IMR-90 (cell line): ENCODE measurements at regions not wholly inside any gene's neighbourhood (a gene's known extent, or its start where the extent isn't known, plus 50 kb on each side); places are given as distances from the start of the nearest gene placed in this dataset.
A peak's percentile ranks its signal among the peaks of the same experiment; 100 is the strongest.

Source experiments
- ATAC-seq: fragments of 200-7000 bp; cut with Tn5 transposase; 2 replicates; pipeline ENCODE4 v1.9.1; 2020; ENCODE audit warnings: low read depth, mild to moderate bottlenecking, moderate library complexity
- BruUV-seq: library from RNA; stranded (reverse); fragments of 400-500 nt; replicated peaks from 2 replicates; lab custom pipeline; 2021; lab: Mats Ljungman, UMichigan
- CTCF ChIA-PET: fragments of 300-600 bp; formaldehyde crosslinking; extraction: SDS; loops from one replicate; lab custom pipeline; 2021; ENCODE audit warnings: antibody characterized with exemption; lab: Yijun Ruan, JAX
- POLR2A ChIA-PET: fragments of 300-600 bp; sonication (Branson Sonifier 250); formaldehyde crosslinking; loops from one replicate; lab custom pipeline; 2022; ENCODE audit warnings: antibody characterized with exemption; ENCODE audit not compliant: unreplicated experiment; lab: Charles Lee
- DNase-seq: peaks from one replicate; pipeline ENCODE4 v3.0.0; 2013
- H2AFZ ChIP-seq: replicated peaks from 2 replicates; pipeline ENCODE3; 2013; ENCODE audit warnings: low read length, mild to moderate bottlenecking; ENCODE audit not compliant: poor library complexity
- H2AK5ac ChIP-seq: 2 replicates; pipeline ENCODE4 v1.6.1; 2013; ENCODE audit warnings: low read depth, low read length, inconsistent platforms
- H2AK9ac ChIP-seq: replicated peaks from 2 replicates; pipeline ENCODE3; 2013; ENCODE audit warnings: mild to moderate bottlenecking, low read depth, low read length, moderate library complexity; ENCODE audit not compliant: poor library complexity
- H2BK120ac ChIP-seq: 2 replicates; pipeline ENCODE4 v1.6.1; 2013; ENCODE audit warnings: low read depth, low read length, inconsistent platforms
- H2BK15ac ChIP-seq: 3 replicates; pipeline ENCODE4 v1.6.1; 2013; ENCODE audit warnings: low read depth, low read length, inconsistent platforms
- H2BK20ac ChIP-seq: 2 replicates; pipeline ENCODE4 v1.6.1; 2013; ENCODE audit warnings: low read depth, mild to moderate bottlenecking, inconsistent platforms, low read length, moderate library complexity
- H2BK5ac ChIP-seq: 2 replicates; pipeline ENCODE4 v1.6.1; 2013; ENCODE audit warnings: mild to moderate bottlenecking, low read depth, low read length, inconsistent platforms; ENCODE audit not compliant: poor library complexity, severe bottlenecking
- H3K14ac ChIP-seq: replicated peaks from 2 replicates; pipeline ENCODE4 v1.6.1; 2013; ENCODE audit warnings: low read depth, low read length, inconsistent platforms
- H3K18ac ChIP-seq: 2 replicates; pipeline ENCODE4 v1.6.1; 2013; ENCODE audit warnings: low read depth, low read length, control low read depth
- H3K23ac ChIP-seq: 2 replicates; pipeline ENCODE4 v1.6.1; 2013; ENCODE audit warnings: low read depth, low read length, inconsistent platforms
- H3K27ac ChIP-seq: 2 replicates; pipeline ENCODE4 v1.5.1; 2013; ENCODE audit warnings: mild to moderate bottlenecking, control low read depth, low read length; ENCODE audit not compliant: insufficient read depth
- H3K27me3 ChIP-seq: 2 replicates; pipeline ENCODE4 v1.6.1; 2013; ENCODE audit warnings: low read length; ENCODE audit not compliant: control insufficient read depth, insufficient read depth
- H3K36me3 ChIP-seq: 2 replicates; pipeline ENCODE4 v1.6.1; 2013; ENCODE audit warnings: low read length, mixed read lengths; ENCODE audit not compliant: control insufficient read depth, insufficient read depth
- H3K4ac ChIP-seq: 2 replicates; pipeline ENCODE4 v1.6.1; 2013; ENCODE audit warnings: low read depth, low read length, inconsistent platforms
- H3K4me1 ChIP-seq: 2 replicates; pipeline ENCODE4 v1.6.1; 2013; ENCODE audit warnings: low read length, mixed read lengths; ENCODE audit not compliant: control insufficient read depth, insufficient read depth
- H3K4me2 ChIP-seq: 2 replicates; pipeline ENCODE4 v1.6.1; 2013; ENCODE audit warnings: low read depth, mild to moderate bottlenecking, control low read depth, low read length, moderate library complexity
- H3K4me3 ChIP-seq: 2 replicates; pipeline ENCODE4 v1.5.1; 2013; ENCODE audit warnings: low read depth, mild to moderate bottlenecking, control low read depth, low read length, moderate library complexity; ENCODE audit not compliant: insufficient read depth
- H3K56ac ChIP-seq: 2 replicates; pipeline ENCODE4 v1.6.1; 2013; ENCODE audit warnings: low read length, inconsistent platforms; ENCODE audit not compliant: insufficient read depth; ENCODE audit errors: extremely low read depth
- H3K79me1 ChIP-seq, 2 experiments: 2 replicates each; pipeline ENCODE4 v1.6.1; 2013; ENCODE audit warnings: low read length in 2 of 2, inconsistent platforms in 1 of 2, low read depth in 1 of 2
- H3K9ac ChIP-seq: 2 replicates; pipeline ENCODE4 v1.6.1; 2013; ENCODE audit warnings: low read depth, low read length, control low read depth
- H3K9me1 ChIP-seq: 2 replicates; pipeline ENCODE4 v1.6.1; 2013; ENCODE audit warnings: low read length, inconsistent platforms; ENCODE audit not compliant: insufficient read depth
- H3K9me3 ChIP-seq: 2 replicates; pipeline ENCODE4 v1.6.1; 2013; ENCODE audit warnings: low read length; ENCODE audit not compliant: control insufficient read depth, insufficient read depth
- H4K20me1 ChIP-seq: 2 replicates; pipeline ENCODE4 v1.6.1; 2013; ENCODE audit warnings: low read length, inconsistent platforms; ENCODE audit not compliant: insufficient read depth
- H4K5ac ChIP-seq: 2 replicates; pipeline ENCODE4 v1.6.1; 2013; ENCODE audit warnings: mild to moderate bottlenecking, low read depth, low read length, control low read depth
- H4K8ac ChIP-seq, 2 experiments: 2 replicates each; pipeline ENCODE4 v1.6.1; 2013; ENCODE audit warnings: low read depth in 2 of 2, low read length in 2 of 2, control low read depth in 1 of 2, inconsistent platforms in 1 of 2
- H4K91ac ChIP-seq: 2 replicates; pipeline ENCODE4 v1.6.1; 2013; ENCODE audit warnings: low read depth, low read length, inconsistent platforms; ENCODE audit not compliant: insufficient read depth
- BHLHE40 ChIP-seq: fragments of 150-350 bp; IDR thresholded peaks from 2 replicates; pipeline ENCODE4 v1.6.1; 2016; ENCODE audit warnings: mild to moderate bottlenecking, low read depth, low read length
- CEBPB ChIP-seq: IDR thresholded peaks from 2 replicates; pipeline ENCODE4 v1.6.1; 2012; ENCODE audit warnings: low read depth, low read length, improper control_type of control experiment
- CHD1 ChIP-seq: IDR thresholded peaks from 2 replicates; pipeline ENCODE4 v1.6.1; 2012; ENCODE audit warnings: low read depth, low read length, improper control_type of control experiment
- FOS ChIP-seq: fragments of 150-350 bp; IDR thresholded peaks from 2 replicates; pipeline ENCODE4 v1.6.1; 2016; ENCODE audit warnings: low read depth, low read length
- MAFK ChIP-seq: IDR thresholded peaks from 2 replicates; pipeline ENCODE4 v1.6.1; 2012; ENCODE audit warnings: low read depth, low read length, improper control_type of control experiment
- MAZ ChIP-seq: IDR thresholded peaks from 2 replicates; pipeline ENCODE4 v1.6.1; 2012; ENCODE audit warnings: low read depth, mild to moderate bottlenecking, low read length, improper control_type of control experiment, moderate library complexity, borderline replicate concordance
- MXI1 ChIP-seq: IDR thresholded peaks from 2 replicates; pipeline ENCODE4 v1.6.1; 2012; ENCODE audit warnings: low read depth, mild to moderate bottlenecking, low read length, moderate library complexity, borderline replicate concordance
- NFE2L2 ChIP-seq: fragments of 150-350 bp; IDR thresholded peaks from 2 replicates; pipeline ENCODE4 v1.6.1; 2016; ENCODE audit warnings: low read depth, mild to moderate bottlenecking, low read length
- POLR2A ChIP-seq: IDR thresholded peaks from 2 replicates; pipeline ENCODE4 v1.6.1; 2012; ENCODE audit warnings: mild to moderate bottlenecking, low read depth, low read length
- RAD21 ChIP-seq: IDR thresholded peaks from 2 replicates; pipeline ENCODE4 v1.6.1; 2012; ENCODE audit warnings: low read length, improper control_type of control experiment
- RCOR1 ChIP-seq: IDR thresholded peaks from 2 replicates; pipeline ENCODE4 v1.6.1; 2012; ENCODE audit warnings: mild to moderate bottlenecking, low read length, improper control_type of control experiment; ENCODE audit not compliant: insufficient replicate concordance
- RFX5 ChIP-seq: IDR thresholded peaks from 2 replicates; pipeline ENCODE4 v1.8.0; 2012; ENCODE audit warnings: low read depth, mild to moderate bottlenecking, low read length, moderate library complexity
- SMC3 ChIP-seq: fragments of 150-350 bp; IDR thresholded peaks from 2 replicates; pipeline ENCODE4 v1.6.1; 2016; ENCODE audit warnings: low read depth, mild to moderate bottlenecking, antibody characterized with exemption, low read length, moderate library complexity
- WGBS, 2 experiments: methylation state at CpG; one replicate each; pipeline versions ENCODE4 v1.1.5 to v1.1.7; 2013; ENCODE audit warnings: missing lambda C conversion rate in 2 of 2; ENCODE audit not compliant: insufficient read length in 1 of 2; ENCODE audit errors: extremely low coverage in 2 of 2; 5-methylcytosine and 5-hydroxymethylcytosine counted together
- dilution Hi-C: fragments of 300-500 bp; cut with HindIII; formaldehyde crosslinking; loops from one replicate; pipeline ENCODE4 v1.14.3; 2018; ENCODE audit warnings: low sequenced_read_pairs; ENCODE audit not compliant: unreplicated experiment
- in situ Hi-C: fragments of 300-500 bp; cut with MboI; formaldehyde crosslinking; loops from 3 replicates; pipeline ENCODE4 v1.14.3; 2019; ENCODE audit warnings: low sequenced_read_pairs, inconsistent platforms, mixed read lengths
- intact Hi-C: fragments of 100-400 bp; cut with micrococcal nuclease; formaldehyde crosslinking; loops from 2 replicates; pipeline ENCODE4 v1.10.0; 2022
- TF ChIP-seq, protein P1 (sequence below): fragments of 150-350 bp; IDR thresholded peaks from 2 replicates; pipeline ENCODE4 v1.6.1; 2017; ENCODE audit warnings: mild to moderate bottlenecking, antibody characterized with exemption, low read length, low read depth
- TF ChIP-seq, protein P2 (sequence below): fragments of 150-350 bp; IDR thresholded peaks from 2 replicates; pipeline ENCODE4 v1.6.1; 2016; ENCODE audit warnings: low read depth, mild to moderate bottlenecking, low read length, moderate library complexity, borderline replicate concordance
- TF ChIP-seq, protein P3 (sequence below): conservative IDR thresholded peaks from 2 replicates; pipeline ENCODE4 v1.5.1; 2012; ENCODE audit warnings: mild to moderate bottlenecking, low read depth, low read length, improper control_type of control experiment

DNA sequence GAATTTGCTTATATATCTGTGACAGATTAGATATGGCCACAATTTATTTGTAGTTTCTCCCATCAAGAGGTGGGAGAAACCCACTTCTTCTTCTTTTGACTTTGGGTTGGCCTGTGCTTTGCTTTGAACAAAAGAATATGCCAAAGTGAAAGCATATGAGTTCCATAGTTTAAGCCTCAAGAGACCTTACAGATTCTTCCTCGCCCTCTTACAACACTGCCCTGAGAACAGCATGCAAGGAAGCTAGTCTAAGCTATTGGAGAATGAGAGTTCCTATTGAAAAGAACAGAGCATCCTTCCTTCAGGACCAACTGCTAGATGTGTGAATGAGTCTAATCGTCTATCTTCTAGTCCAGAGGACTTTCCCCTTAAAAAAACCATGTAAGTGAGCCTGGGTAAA, 394.8 kb downstream of the TUSC7 start:
- no peak overlapping the region for H2AFZ ChIP-seq
- no TSS peak for BruUV-seq
- peak overlapping the region; percentile 55; the same call in 1 of the 2 replicates for H2BK120ac ChIP-seq
- dilution Hi-C loops, result no loop called here
- WGBS, 2 experiments, result no CpG with 5 or more reads among the region's 2 CpGs
- no peak overlapping the region; the same call in 1 of the 2 replicates for H4K91ac ChIP-seq
- no peak overlapping the region for H3K4me3 ChIP-seq
- intact Hi-C loops, result no loop called here
- no peak overlapping the region for H4K8ac ChIP-seq
- no peak overlapping the region for H3K27ac ChIP-seq
- no peaks in the 10 kb centered on the region for H3K36me3 ChIP-seq
- no peaks in the 10 kb centered on the region for H3K79me1 ChIP-seq
- ChIA-PET CTCF (no interaction called here), POLR2A (no interaction called here)
- peak overlapping the region; percentile 68; the same call in 1 of the 2 replicates for H3K4ac ChIP-seq
- H3K4me2 ChIP-seq, result no peak overlapping the region
- H3K4me1 ChIP-seq, result peaks cover 2% of the 10 kb centered on the region
- H4K5ac ChIP-seq, result no peak overlapping the region
- peak overlapping the region; percentile 55; the same call in 1 of the 2 replicates for H2BK20ac ChIP-seq
- H2AK9ac ChIP-seq, result no peak overlapping the region
- H3K14ac ChIP-seq, result 0 out of 2 replicates have a peak overlapping the region, but pooled peaks have one; percentile 62
- peak overlapping the region; percentile 79; the same call in 2 of the 3 replicates for H2BK15ac ChIP-seq
- H3K9ac ChIP-seq, result no peak overlapping the region
- in situ Hi-C loops, result no loop called here
- TF ChIP-seq, protein P1, sequence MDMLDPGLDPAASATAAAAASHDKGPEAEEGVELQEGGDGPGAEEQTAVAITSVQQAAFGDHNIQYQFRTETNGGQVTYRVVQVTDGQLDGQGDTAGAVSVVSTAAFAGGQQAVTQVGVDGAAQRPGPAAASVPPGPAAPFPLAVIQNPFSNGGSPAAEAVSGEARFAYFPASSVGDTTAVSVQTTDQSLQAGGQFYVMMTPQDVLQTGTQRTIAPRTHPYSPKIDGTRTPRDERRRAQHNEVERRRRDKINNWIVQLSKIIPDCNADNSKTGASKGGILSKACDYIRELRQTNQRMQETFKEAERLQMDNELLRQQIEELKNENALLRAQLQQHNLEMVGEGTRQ, result no peak
- TF ChIP-seq NFE2L2, result no peak
- TF ChIP-seq RFX5, result no peak
- TF ChIP-seq BHLHE40, result no peak
- TF ChIP-seq, protein P2, sequence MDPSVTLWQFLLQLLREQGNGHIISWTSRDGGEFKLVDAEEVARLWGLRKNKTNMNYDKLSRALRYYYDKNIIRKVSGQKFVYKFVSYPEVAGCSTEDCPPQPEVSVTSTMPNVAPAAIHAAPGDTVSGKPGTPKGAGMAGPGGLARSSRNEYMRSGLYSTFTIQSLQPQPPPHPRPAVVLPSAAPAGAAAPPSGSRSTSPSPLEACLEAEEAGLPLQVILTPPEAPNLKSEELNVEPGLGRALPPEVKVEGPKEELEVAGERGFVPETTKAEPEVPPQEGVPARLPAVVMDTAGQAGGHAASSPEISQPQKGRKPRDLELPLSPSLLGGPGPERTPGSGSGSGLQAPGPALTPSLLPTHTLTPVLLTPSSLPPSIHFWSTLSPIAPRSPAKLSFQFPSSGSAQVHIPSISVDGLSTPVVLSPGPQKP, result no peak
- no peak for TF ChIP-seq MXI1
- TF ChIP-seq RCOR1, result no peak
- TF ChIP-seq CHD1, result no peak
- TF ChIP-seq MAZ, result no peak
- no peak for TF ChIP-seq FOS
- TF ChIP-seq RAD21, result no peak
- no peak for TF ChIP-seq CEBPB
- TF ChIP-seq MAFK, result no peak
- TF ChIP-seq, protein P3, sequence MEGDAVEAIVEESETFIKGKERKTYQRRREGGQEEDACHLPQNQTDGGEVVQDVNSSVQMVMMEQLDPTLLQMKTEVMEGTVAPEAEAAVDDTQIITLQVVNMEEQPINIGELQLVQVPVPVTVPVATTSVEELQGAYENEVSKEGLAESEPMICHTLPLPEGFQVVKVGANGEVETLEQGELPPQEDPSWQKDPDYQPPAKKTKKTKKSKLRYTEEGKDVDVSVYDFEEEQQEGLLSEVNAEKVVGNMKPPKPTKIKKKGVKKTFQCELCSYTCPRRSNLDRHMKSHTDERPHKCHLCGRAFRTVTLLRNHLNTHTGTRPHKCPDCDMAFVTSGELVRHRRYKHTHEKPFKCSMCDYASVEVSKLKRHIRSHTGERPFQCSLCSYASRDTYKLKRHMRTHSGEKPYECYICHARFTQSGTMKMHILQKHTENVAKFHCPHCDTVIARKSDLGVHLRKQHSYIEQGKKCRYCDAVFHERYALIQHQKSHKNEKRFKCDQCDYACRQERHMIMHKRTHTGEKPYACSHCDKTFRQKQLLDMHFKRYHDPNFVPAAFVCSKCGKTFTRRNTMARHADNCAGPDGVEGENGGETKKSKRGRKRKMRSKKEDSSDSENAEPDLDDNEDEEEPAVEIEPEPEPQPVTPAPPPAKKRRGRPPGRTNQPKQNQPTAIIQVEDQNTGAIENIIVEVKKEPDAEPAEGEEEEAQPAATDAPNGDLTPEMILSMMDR, result no peak
- TF ChIP-seq SMC3, result no peak
- no peak for TF ChIP-seq POLR2A
- no peaks in the 10 kb centered on the region for H3K27me3 ChIP-seq
- H4K20me1 ChIP-seq, result no peaks in the 10 kb centered on the region
- ATAC-seq (no peak), DNase-seq (no peak)
- no peaks in the 10 kb centered on the region for H3K9me3 ChIP-seq
- H3K18ac ChIP-seq, result no peak overlapping the region
- peaks cover 5% of the 10 kb centered on the region; the same call in 1 of the 2 replicates for H3K9me1 ChIP-seq
- no peak overlapping the region for H2BK5ac ChIP-seq
- 0 out of 2 replicates have a peak overlapping the region, but pooled peaks have one; percentile 43 for H2AK5ac ChIP-seq
- H3K56ac ChIP-seq, result no peak overlapping the region
- no peak overlapping the region for H3K23ac ChIP-seq
